OCI-LY3 (cell line): ENCODE measurements at regions not wholly inside any gene's neighbourhood (a gene's known extent, or its start where the extent isn't known, plus 50 kb on each side); places are given as distances from the start of the nearest gene placed in this dataset.

Source experiments
- EZH2phosphoT487 ChIP-seq: fragments of 200-600 bp; shearing (Covaris generic); IDR thresholded peaks from 2 replicates; pipeline ENCODE4 v1.6.1; 2018; ENCODE audit warnings: antibody characterized with exemption, mixed run types, low read depth
- TF ChIP-seq, protein P1 (sequence below): fragments of 200-600, 300-600 bp; sonication (generic); IDR thresholded peaks from 2 replicates; pipeline ENCODE4 v1.5.1; 2014; ENCODE audit warnings: antibody characterized with exemption, low read length, low read depth

DNA sequence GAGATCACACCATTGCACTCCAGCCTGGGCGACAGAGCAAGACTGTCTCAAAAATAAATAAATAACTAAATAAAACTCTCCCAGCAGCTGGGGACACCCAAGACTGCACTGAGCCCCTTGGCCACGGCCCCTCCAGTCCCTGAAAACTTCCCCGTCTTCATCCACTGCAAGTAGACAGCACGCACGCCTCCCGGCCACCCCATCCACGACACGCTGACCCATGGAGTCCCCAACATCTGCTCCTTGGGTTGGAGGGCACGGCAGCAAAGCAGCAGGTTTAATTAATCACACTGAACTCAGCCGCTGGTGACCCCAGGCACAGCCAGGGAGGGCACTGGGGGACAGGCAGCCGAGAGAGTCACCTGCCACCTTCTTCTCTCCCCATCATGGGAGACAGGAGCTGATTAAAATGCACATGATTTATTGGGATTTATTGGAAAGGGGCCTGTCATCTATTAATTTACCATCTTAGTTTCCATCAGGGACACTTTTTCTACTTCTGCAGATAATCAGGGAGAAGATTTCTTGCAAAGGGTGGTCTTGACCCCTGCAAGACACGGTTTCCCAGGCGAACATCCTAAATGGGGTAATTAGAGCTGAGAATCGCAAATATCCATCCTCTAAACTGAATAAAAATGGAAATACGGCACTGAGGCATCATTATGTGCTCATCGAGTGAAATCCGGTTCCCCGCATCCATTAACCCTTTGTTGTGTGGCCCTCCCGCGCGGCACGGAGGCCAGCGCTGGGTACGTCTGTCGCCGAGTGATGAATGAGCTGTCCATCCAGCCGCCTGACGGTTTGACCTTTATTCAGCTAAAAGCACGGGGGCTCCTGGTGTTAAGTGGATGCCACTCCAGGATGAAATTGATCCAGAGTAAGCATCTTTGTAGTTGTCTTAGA, 178.3 kb downstream of the BRD1 start:
- TF ChIP-seq, protein P1, sequence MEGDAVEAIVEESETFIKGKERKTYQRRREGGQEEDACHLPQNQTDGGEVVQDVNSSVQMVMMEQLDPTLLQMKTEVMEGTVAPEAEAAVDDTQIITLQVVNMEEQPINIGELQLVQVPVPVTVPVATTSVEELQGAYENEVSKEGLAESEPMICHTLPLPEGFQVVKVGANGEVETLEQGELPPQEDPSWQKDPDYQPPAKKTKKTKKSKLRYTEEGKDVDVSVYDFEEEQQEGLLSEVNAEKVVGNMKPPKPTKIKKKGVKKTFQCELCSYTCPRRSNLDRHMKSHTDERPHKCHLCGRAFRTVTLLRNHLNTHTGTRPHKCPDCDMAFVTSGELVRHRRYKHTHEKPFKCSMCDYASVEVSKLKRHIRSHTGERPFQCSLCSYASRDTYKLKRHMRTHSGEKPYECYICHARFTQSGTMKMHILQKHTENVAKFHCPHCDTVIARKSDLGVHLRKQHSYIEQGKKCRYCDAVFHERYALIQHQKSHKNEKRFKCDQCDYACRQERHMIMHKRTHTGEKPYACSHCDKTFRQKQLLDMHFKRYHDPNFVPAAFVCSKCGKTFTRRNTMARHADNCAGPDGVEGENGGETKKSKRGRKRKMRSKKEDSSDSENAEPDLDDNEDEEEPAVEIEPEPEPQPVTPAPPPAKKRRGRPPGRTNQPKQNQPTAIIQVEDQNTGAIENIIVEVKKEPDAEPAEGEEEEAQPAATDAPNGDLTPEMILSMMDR, result no peak
- no peak for TF ChIP-seq EZH2phosphoT487
